Superior temporal gyrus (tissue), 1 donor: ENCODE measurements at regions not wholly inside any gene's neighbourhood (a gene's known extent, or its start where the extent isn't known, plus 50 kb on each side); places are given as distances from the start of the nearest gene placed in this dataset.
"Not testable (repeated sequence)": the region's sequence is repeated elsewhere in the genome, so short reads cannot be mapped to it uniquely, and the experiment has no call there.

Source experiments
- DNase-seq: peaks from one replicate; pipeline ENCODE4 v3.0.0-alpha.2; 2016; ENCODE audit errors: extremely low spot score

GRCh38 chr10:107544706-107545520, 380.4 kb upstream of the SORCS1 start:
- DNase-seq: no peak

- no peak for DNase-seq
Observed at GRCh38 chr10:107542607-107543006, 378.1 kb upstream of the SORCS1 start.

- DNase-seq: no peak
Observed at GRCh38 chr10:107542016-107542415, 377.5 kb upstream of the SORCS1 start.

- no peak for DNase-seq
Observed at GRCh38 chr10:107540981-107541380, 376.5 kb upstream of the SORCS1 start.

GRCh38 chr10:107529350-107529749, 364.8 kb upstream of the SORCS1 start:
- DNase-seq: no peak

GRCh38 chr10:107520348-107520747, 355.8 kb upstream of the SORCS1 start:
- no peak for DNase-seq

- no peak for DNase-seq
Observed at GRCh38 chr10:107517811-107518210, 353.3 kb upstream of the SORCS1 start.

GRCh38 chr10:107516349-107516748, 351.8 kb upstream of the SORCS1 start:
- no peak for DNase-seq

GRCh38 chr10:107504011-107504410, 339.5 kb upstream of the SORCS1 start:
- DNase-seq: not testable (repeated sequence)

- no peak for DNase-seq
Observed at GRCh38 chr10:107502229-107502985, 337.9 kb upstream of the SORCS1 start.

- DNase-seq: no peak
Observed at GRCh38 chr10:107498983-107499382, 334.5 kb upstream of the SORCS1 start.

- no peak for DNase-seq
Observed at GRCh38 chr10:107497024-107497423, 332.5 kb upstream of the SORCS1 start.

- DNase-seq: no peak
Observed at GRCh38 chr10:107496594-107496993, 332.1 kb upstream of the SORCS1 start.

GRCh38 chr10:107492389-107492788, 327.9 kb upstream of the SORCS1 start:
- no peak for DNase-seq

- DNase-seq: no peak
Observed at GRCh38 chr10:107490389-107490788, 325.9 kb upstream of the SORCS1 start.

GRCh38 chr10:107487284-107487683, 322.8 kb upstream of the SORCS1 start:
- DNase-seq: no peak

GRCh38 chr10:107485019-107485418, 320.5 kb upstream of the SORCS1 start:
- no peak for DNase-seq

- DNase-seq: no peak
Observed at GRCh38 chr10:107481881-107482280, 317.4 kb upstream of the SORCS1 start.

GRCh38 chr10:107481224-107481623, 316.7 kb upstream of the SORCS1 start:
- DNase-seq: no peak

- DNase-seq: peak; percentile 43
Observed at GRCh38 chr10:107480781-107481180, 316.3 kb upstream of the SORCS1 start.

- DNase-seq: no peak
Observed at GRCh38 chr10:107477266-107477665, 312.8 kb upstream of the SORCS1 start.

GRCh38 chr10:107476408-107476807, 311.9 kb upstream of the SORCS1 start:
- no peak for DNase-seq

- DNase-seq: no peak
Observed at GRCh38 chr10:107474650-107475049, 310.1 kb upstream of the SORCS1 start.
